ENCODE measurements at regions not wholly inside any gene's neighbourhood (a gene's known extent, or its start where the extent isn't known, plus 50 kb on each side); places are given as distances from the start of the nearest gene placed in this dataset.

DNA sequence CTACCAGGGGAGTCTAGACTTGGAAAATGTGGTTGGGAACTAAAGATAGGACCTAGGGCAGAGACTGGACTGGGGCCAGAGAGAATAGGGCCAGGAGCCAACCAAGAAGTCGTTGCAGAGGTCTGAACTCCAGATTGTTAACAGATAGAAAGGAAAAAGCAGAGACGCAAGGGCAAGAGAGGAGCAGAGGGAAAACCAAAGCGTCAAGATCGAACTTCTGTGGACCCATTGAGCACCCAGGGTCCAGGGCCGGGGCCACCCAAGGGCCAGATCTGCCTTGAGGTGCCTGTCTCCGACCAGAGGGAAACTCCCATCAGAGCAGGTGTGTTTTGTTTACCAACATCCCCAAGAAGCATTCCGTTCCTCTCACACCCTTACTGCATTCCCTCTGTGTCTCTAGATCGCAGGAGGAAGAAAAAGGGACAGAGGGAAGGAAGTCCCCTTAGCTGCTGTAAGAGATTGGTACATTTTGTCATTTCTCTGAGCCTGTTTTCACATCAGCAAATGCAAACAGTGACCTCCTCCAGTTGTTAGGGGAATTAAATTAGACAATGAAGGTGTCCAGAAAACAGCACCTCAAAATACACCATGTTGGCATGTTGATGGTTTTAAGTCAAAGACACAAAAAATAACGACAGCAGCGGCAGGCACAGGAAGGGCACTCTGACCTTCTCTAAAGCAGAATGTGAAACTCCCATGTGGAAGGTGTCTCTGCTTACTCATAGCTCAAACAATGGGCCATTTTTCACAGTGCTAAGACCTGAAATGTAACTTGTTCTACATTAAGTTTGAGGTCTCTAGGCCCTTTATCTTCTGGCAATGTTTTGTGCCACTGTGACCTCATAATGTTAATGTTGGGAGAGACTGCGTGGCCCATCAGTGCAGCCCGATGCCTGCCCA, 105.8 kb upstream of the RAB4A start:
- FAIRE-seq (no peak), DNase-seq (ENCODE audit: low read depth) (no peak)
- H3K27me3 ChIP-seq (ENCODE audit: control insufficient read depth, insufficient read depth, low read length), result peaks cover 14% of the 10 kb centered on the region
- H3K36me3 ChIP-seq (ENCODE audit: control insufficient read depth, insufficient read depth, low read length), result no peaks in the 10 kb centered on the region
- TF ChIP-seq, protein P1, sequence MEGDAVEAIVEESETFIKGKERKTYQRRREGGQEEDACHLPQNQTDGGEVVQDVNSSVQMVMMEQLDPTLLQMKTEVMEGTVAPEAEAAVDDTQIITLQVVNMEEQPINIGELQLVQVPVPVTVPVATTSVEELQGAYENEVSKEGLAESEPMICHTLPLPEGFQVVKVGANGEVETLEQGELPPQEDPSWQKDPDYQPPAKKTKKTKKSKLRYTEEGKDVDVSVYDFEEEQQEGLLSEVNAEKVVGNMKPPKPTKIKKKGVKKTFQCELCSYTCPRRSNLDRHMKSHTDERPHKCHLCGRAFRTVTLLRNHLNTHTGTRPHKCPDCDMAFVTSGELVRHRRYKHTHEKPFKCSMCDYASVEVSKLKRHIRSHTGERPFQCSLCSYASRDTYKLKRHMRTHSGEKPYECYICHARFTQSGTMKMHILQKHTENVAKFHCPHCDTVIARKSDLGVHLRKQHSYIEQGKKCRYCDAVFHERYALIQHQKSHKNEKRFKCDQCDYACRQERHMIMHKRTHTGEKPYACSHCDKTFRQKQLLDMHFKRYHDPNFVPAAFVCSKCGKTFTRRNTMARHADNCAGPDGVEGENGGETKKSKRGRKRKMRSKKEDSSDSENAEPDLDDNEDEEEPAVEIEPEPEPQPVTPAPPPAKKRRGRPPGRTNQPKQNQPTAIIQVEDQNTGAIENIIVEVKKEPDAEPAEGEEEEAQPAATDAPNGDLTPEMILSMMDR (IDR thresholded peaks at IDR 0.05; ENCODE audit: insufficient read depth, low read length, severe bottlenecking), result no peak
- no peak overlapping the region for H3K4me3 ChIP-seq (ENCODE audit: low read depth, low read length)

GRCh38 chr1:229167318-229167717, 103.6 kb upstream of the RAB4A start:
- Histone ChIP-seq H3K36me3 (ENCODE audit: control insufficient read depth, insufficient read depth, low read length) (no peaks in the 10 kb centered on the region), H3K4me3 (ENCODE audit: low read depth, low read length) (no peak overlapping the region), H3K27me3 (ENCODE audit: control insufficient read depth, insufficient read depth, low read length) (peaks cover 11% of the 10 kb centered on the region)
- TF ChIP-seq, protein P1 (IDR thresholded peaks at IDR 0.05; ENCODE audit: insufficient read depth, low read length, severe bottlenecking), result no peak
- DNase-seq (ENCODE audit: low read depth) (no peak), FAIRE-seq (no peak)

DNA sequence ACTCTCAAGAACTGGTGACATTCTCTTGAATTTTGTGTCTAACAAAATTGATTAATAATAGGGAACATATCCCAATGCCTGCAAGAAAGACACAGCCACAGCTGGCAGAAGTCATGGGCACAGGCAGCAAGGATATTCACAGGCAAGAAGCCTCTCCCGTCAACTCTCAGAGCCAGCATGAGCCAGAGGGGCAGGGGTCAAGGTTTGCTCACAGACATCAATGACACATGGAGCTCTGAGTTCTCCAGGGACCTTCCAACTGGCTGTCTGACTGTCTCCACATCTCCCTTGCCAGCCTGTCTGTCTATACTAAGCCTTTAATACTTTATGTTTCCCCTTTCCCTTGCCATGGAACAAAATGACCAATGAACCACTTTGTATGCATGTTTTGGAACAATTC, 101.5 kb upstream of the RAB4A start:
- H3K4me3 ChIP-seq (ENCODE audit: low read depth, low read length), result no peak overlapping the region
- DNase-seq (ENCODE audit: low read depth) (no peak), FAIRE-seq (no peak)
- H3K27me3 ChIP-seq (ENCODE audit: control insufficient read depth, insufficient read depth, low read length), result peaks cover 11% of the 10 kb centered on the region
- H3K36me3 ChIP-seq (ENCODE audit: control insufficient read depth, insufficient read depth, low read length), result no peaks in the 10 kb centered on the region
- TF ChIP-seq, protein P1 (IDR thresholded peaks at IDR 0.05; ENCODE audit: insufficient read depth, low read length, severe bottlenecking), result no peak

DNA sequence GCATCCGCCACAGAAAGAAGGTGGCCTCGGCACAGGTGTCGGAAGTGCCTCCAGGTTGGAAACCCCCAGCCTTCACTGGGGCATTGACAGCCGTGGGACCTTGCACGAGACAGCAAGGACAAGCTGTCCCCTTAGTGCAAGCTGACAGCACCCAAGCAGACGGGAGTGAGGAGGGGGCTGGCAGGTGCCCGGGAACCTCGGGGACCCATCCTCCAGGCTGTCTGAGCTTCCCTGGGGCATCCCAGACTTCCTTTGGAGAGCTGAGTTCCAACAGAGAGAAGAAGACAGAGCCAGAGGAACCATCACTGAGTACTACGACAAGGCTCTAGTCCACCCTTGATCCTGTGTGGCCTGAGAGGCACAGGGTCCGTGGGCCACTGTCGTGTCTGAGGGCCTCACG, 100.6 kb upstream of the RAB4A start:
- TF ChIP-seq, protein P1 (IDR thresholded peaks at IDR 0.05; ENCODE audit: insufficient read depth, low read length, severe bottlenecking), result no peak
- FAIRE-seq (no peak), DNase-seq (ENCODE audit: low read depth) (no peak)
- Histone ChIP-seq H3K4me3 (ENCODE audit: low read depth, low read length) (no peak overlapping the region), H3K27me3 (ENCODE audit: control insufficient read depth, insufficient read depth, low read length) (peaks cover 6% of the 10 kb centered on the region), H3K36me3 (ENCODE audit: control insufficient read depth, insufficient read depth, low read length) (no peaks in the 10 kb centered on the region)

DNA sequence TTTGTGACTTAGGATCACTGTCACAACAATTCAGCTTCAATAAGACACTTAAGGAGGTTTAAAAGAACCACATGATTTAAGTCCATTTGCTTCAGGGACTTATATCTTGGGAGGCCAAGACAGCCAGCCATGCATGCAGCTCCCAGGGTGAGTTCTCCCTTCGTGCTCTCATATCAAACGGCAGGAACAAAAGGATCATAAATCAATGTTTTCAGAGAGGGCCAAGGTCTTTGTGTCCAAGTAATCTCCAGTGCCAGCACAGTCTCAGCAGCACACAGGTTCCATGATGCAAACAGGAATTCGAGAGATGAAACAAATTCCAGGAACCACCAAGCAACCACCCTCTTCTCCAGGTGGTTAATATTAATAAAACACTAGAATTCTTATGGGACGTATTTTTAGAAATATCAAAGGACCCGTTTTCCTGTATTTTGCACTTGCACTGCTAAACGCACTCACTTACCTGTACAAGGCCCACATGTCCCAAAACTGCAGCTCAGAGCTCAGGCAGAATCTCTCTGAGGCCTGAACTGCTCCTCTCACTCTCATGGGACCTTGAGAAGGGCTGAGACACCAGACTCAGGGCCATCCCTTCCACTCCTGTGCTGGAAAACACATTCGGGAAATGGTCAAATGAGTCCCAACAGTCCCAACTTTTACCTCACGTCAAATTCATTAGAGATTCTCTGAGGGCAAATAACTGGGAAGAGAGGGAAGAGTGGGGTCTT, 100.0 kb upstream of the RAB4A start:
- Histone ChIP-seq H3K36me3 (ENCODE audit: control insufficient read depth, insufficient read depth, low read length) (no peaks in the 10 kb centered on the region), H3K4me3 (ENCODE audit: low read depth, low read length) (no peak overlapping the region), H3K27me3 (ENCODE audit: control insufficient read depth, insufficient read depth, low read length) (peaks cover 6% of the 10 kb centered on the region)
- DNase-seq (ENCODE audit: low read depth), result no peak
- peak; percentile 80 for FAIRE-seq
- TF ChIP-seq, protein P1 (IDR thresholded peaks at IDR 0.05; ENCODE audit: insufficient read depth, low read length, severe bottlenecking), result no peak

Measured in bronchial epithelial cell (primary cell).